ENCODE measurements at regions not wholly inside any gene's neighbourhood (a gene's known extent, or its start where the extent isn't known, plus 50 kb on each side); places are given as distances from the start of the nearest gene placed in this dataset.

GRCh38 chr4:159445692-159446091, 342.8 kb downstream of the RAPGEF2 start:
- CTCF ChIA-PET: no interaction called here
- BruUV-seq (replicated peaks): no TSS peak

GRCh38 chr4:159446266-159446976, 343.5 kb downstream of the RAPGEF2 start:
- no TSS peak for BruUV-seq (replicated peaks)
- no peak overlapping the region for H3K4me3 ChIP-seq (ENCODE audit: low read depth, low read length, poor library complexity, severe bottlenecking)
- POLR2A ChIA-PET (ENCODE audit: low non-redundant PET): no interaction called here
- no peak overlapping the region for H3K27ac ChIP-seq (ENCODE audit: low read depth, low read length, poor library complexity, severe bottlenecking)
- H3K9me3 ChIP-seq (ENCODE audit: low read depth, low read length, poor library complexity, severe bottlenecking): no peaks in the 10 kb centered on the region
- no peaks in the 10 kb centered on the region for H3K4me1 ChIP-seq (ENCODE audit: insufficient read depth, low read length, poor library complexity, severe bottlenecking)
- intact Hi-C loops (cut with micrococcal nuclease; ENCODE audit: unreplicated experiment): loop anchor here (1.0 to 10.0 kb wide), 6 partner anchors 152 to 1184 kb away; no protein-coding TSS in a partner anchor
- no peaks in the 10 kb centered on the region for H3K27me3 ChIP-seq (replicated peaks; ENCODE audit: insufficient read depth, low read depth, low read length, poor library complexity)
- TF ChIP-seq CTCF (conservative IDR thresholded peaks at IDR 0.05; ENCODE audit: low read depth, low read length): peak; percentile 99
- TF ChIP-seq EZH2 (IDR thresholded peaks at IDR 0.05; ENCODE audit: borderline replicate concordance, low read depth, low read length, poor library complexity, severe bottlenecking): no peak
- CTCF ChIA-PET: no interaction called here
- DNase-seq (ENCODE audit: low spot score): peak; percentile 89
- no peaks in the 10 kb centered on the region for H3K36me3 ChIP-seq (ENCODE audit: insufficient read depth, low read length, poor library complexity, severe bottlenecking)

More at GRCh38 chr4:159445692-159446091, 342.8 kb downstream of the RAPGEF2 start:
- Histone ChIP-seq H3K4me3 (ENCODE audit: low read depth, low read length, poor library complexity, severe bottlenecking) (no peak overlapping the region), H3K36me3 (ENCODE audit: insufficient read depth, low read length, poor library complexity, severe bottlenecking) (no peaks in the 10 kb centered on the region), H3K27ac (ENCODE audit: low read depth, low read length, poor library complexity, severe bottlenecking) (no peak overlapping the region), H3K4me1 (ENCODE audit: insufficient read depth, low read length, poor library complexity, severe bottlenecking) (no peaks in the 10 kb centered on the region), H3K27me3 (replicated peaks; ENCODE audit: insufficient read depth, low read depth, low read length, poor library complexity) (no peaks in the 10 kb centered on the region), H3K9me3 (ENCODE audit: low read depth, low read length, poor library complexity, severe bottlenecking) (no peaks in the 10 kb centered on the region)
- TF ChIP-seq CTCF (conservative IDR thresholded peaks at IDR 0.05; ENCODE audit: low read depth, low read length) (no peak), EZH2 (IDR thresholded peaks at IDR 0.05; ENCODE audit: borderline replicate concordance, low read depth, low read length, poor library complexity, severe bottlenecking) (no peak)
- POLR2A ChIA-PET (ENCODE audit: low non-redundant PET): interaction anchor here (0.6 kb wide), 1 partner anchor 194 kb away, joined by 4 read pairs; no protein-coding TSS in a partner anchor
- intact Hi-C loops (cut with micrococcal nuclease; ENCODE audit: unreplicated experiment): loop anchor here (1.0 to 10.0 kb wide), 6 partner anchors 151 to 1183 kb away; no protein-coding TSS in a partner anchor
- DNase-seq (ENCODE audit: low spot score): no peak

DNA sequence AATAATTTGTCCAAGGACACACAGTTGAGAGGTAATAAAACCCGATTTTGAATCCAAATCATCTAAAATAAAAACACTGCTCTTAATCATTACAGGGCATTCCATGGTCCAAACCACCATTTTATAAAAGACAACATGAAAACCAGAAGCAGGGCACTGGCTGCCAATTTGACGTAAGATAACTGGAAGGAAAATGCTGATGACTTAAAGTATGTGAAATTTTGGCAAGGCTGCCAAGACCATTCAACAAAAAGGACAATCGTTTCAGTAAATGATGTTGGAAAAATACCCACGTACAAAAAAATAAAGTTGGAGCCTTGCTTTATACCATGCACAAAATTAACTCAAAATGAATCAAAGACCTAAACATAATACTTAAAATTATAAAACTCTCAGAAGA, 344.4 kb downstream of the RAPGEF2 start:
- intact Hi-C loops (cut with micrococcal nuclease; ENCODE audit: unreplicated experiment): loop anchor here (2.0 to 10.0 kb wide), 5 partner anchors 152 to 1185 kb away; no protein-coding TSS in a partner anchor
- no TSS peak for BruUV-seq (replicated peaks)
- Histone ChIP-seq H3K27ac (ENCODE audit: low read depth, low read length, poor library complexity, severe bottlenecking) (no peak overlapping the region), H3K4me3 (ENCODE audit: low read depth, low read length, poor library complexity, severe bottlenecking) (no peak overlapping the region), H3K4me1 (ENCODE audit: insufficient read depth, low read length, poor library complexity, severe bottlenecking) (no peaks in the 10 kb centered on the region), H3K27me3 (replicated peaks; ENCODE audit: insufficient read depth, low read depth, low read length, poor library complexity) (no peaks in the 10 kb centered on the region), H3K9me3 (ENCODE audit: low read depth, low read length, poor library complexity, severe bottlenecking) (no peaks in the 10 kb centered on the region), H3K36me3 (ENCODE audit: insufficient read depth, low read length, poor library complexity, severe bottlenecking) (no peaks in the 10 kb centered on the region)
- ChIA-PET POLR2A (ENCODE audit: low non-redundant PET) (no interaction called here), CTCF (no interaction called here)
- no peak for DNase-seq (ENCODE audit: low spot score)
- TF ChIP-seq EZH2 (IDR thresholded peaks at IDR 0.05; ENCODE audit: borderline replicate concordance, low read depth, low read length, poor library complexity, severe bottlenecking) (no peak), CTCF (conservative IDR thresholded peaks at IDR 0.05; ENCODE audit: low read depth, low read length) (no peak)

Data from A673 (cell line).